ENCODE measurements at regions not wholly inside any gene's neighbourhood (a gene's known extent, or its start where the extent isn't known, plus 50 kb on each side); places are given as distances from the start of the nearest gene placed in this dataset.

GRCh38 chr1:84090447-84091245 lies 53.4 kb upstream of the PRKACB start:
- no peak for DNase-seq (ENCODE audit: low read depth)

GRCh38 chr1:84089867-84090266 lies 54.2 kb upstream of the PRKACB start:
- DNase-seq (ENCODE audit: low read depth): no peak

- DNase-seq (ENCODE audit: low read depth): no peak
Measured at GRCh38 chr1:84089465-84089864, 54.6 kb upstream of the PRKACB start.

GRCh38 chr1:84086616-84087015 lies 57.5 kb upstream of the PRKACB start:
- DNase-seq (ENCODE audit: low read depth): no peak

- no peak for DNase-seq (ENCODE audit: low read depth)
Measured at GRCh38 chr1:84086189-84086588, 57.9 kb upstream of the PRKACB start.

GRCh38 chr1:84083307-84083706 lies 60.8 kb upstream of the PRKACB start:
- no peak for DNase-seq (ENCODE audit: low read depth)

- DNase-seq (ENCODE audit: low read depth): no peak
Measured at GRCh38 chr1:84078842-84079202, 65.2 kb upstream of the PRKACB start.

- DNase-seq (ENCODE audit: low read depth): no peak
Measured at GRCh38 chr1:84078108-84078841, 65.8 kb upstream of the PRKACB start.

- peak; percentile 71 for DNase-seq (ENCODE audit: low read depth)
Measured at GRCh38 chr1:84077476-84078107, 66.5 kb upstream of the PRKACB start.

GRCh38 chr1:84073266-84073665 lies 70.8 kb upstream of the PRKACB start:
- no peak for DNase-seq (ENCODE audit: low read depth)

GRCh38 chr1:84069236-84069845 lies 70.4 kb upstream of the TTLL7 start:
- DNase-seq (ENCODE audit: low read depth): no peak

- no peak for DNase-seq (ENCODE audit: low read depth)
Measured at GRCh38 chr1:84062496-84062895, 63.6 kb upstream of the TTLL7 start.

GRCh38 chr1:84061336-84061735 lies 62.4 kb upstream of the TTLL7 start:
- no peak for DNase-seq (ENCODE audit: low read depth)

GRCh38 chr1:84060781-84061180 lies 61.8 kb upstream of the TTLL7 start:
- DNase-seq (ENCODE audit: low read depth): no peak

GRCh38 chr1:84048820-84049219 lies 49.9 kb upstream of the TTLL7 start:
- no peak for DNase-seq (ENCODE audit: low read depth)
